Transverse colon (tissue), 4 donors: ENCODE measurements at regions not wholly inside any gene's neighbourhood (a gene's known extent, or its start where the extent isn't known, plus 50 kb on each side); places are given as distances from the start of the nearest gene placed in this dataset.

Experiments used
- EP300 ChIP-seq: sonication (generic); formaldehyde crosslinking; IDR thresholded peaks from one replicate; pipeline ENCODE4 v1.6.1; 2017; ENCODE audit warnings: antibody characterized with exemption, low read depth
- POLR2A ChIP-seq: fragments of 450-650 bp; IDR thresholded peaks from one replicate; pipeline ENCODE4 v1.6.1; 2016; ENCODE audit warnings: antibody characterized with exemption, mild to moderate bottlenecking, moderate library complexity
- POLR2AphosphoS5 ChIP-seq, 3 donors: sonication (generic); formaldehyde crosslinking; IDR thresholded peaks; one replicate each; pipeline ENCODE4 v1.6.1; 2016; ENCODE audit warnings: antibody characterized with exemption in 3 of 3
- TF ChIP-seq, protein P1 (sequence below), 5 experiments: fragments of 200-600 bp in 3 of 5; fragments of 450-650 bp in 2 of 5; sonication (generic) in 3 of 5; IDR thresholded peaks; 1 replicate in 2 of 5; 2 replicates in 3 of 5; pipeline ENCODE4 v1.5.1; 2016 to 2017; ENCODE audit warnings: antibody characterized with exemption in 5 of 5, inconsistent platforms in 3 of 5, mild to moderate bottlenecking in 2 of 5, moderate library complexity in 1 of 5

DNA sequence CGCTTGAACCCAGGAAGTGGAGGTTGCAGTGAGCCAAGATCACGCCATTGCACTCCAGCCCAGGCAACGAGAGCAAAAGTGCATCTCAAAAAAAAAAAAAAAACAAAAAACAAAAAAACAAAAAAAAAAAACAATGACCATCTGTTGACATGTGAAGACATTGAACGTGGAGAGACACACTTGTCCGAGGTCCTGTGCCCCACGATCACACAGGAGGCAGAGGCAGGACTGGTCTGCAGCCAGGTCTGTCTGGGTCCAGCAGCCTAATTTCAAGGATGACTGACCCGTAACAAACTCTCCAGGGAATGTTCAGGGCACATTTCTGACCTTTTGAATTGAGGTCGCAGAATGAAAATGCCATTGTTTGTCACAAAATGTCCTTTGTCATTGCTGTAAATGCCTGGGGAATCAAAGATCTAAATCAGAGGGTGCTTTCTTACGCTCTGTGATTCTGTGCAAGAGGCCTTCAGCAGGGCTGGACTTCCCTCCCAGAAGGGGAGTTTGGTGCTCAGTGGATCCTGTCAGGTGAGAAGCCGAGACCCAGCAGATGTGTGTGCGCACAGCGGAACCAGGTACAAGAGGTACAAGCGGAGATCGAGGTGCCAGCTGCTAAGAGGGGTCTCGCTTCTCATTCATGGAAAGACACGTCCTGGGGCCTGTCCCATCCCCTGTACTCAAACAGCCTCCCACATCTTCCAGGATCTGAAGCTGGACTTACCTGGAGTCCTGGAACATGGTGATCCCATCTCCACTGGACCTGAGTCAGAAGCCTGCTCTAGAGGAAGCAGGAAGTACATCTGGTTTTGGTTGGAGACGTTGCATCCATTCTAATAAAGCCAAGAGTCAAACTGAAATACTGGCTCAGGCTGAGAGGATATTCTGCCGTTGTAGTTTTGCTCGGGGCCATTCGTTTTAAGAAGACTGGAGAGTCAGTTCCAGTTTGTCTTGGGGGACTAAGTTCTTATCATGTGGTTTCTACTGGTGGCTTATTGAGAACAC is 95.8 kb downstream of the IRF8 start:
- TF ChIP-seq, protein P1, sequence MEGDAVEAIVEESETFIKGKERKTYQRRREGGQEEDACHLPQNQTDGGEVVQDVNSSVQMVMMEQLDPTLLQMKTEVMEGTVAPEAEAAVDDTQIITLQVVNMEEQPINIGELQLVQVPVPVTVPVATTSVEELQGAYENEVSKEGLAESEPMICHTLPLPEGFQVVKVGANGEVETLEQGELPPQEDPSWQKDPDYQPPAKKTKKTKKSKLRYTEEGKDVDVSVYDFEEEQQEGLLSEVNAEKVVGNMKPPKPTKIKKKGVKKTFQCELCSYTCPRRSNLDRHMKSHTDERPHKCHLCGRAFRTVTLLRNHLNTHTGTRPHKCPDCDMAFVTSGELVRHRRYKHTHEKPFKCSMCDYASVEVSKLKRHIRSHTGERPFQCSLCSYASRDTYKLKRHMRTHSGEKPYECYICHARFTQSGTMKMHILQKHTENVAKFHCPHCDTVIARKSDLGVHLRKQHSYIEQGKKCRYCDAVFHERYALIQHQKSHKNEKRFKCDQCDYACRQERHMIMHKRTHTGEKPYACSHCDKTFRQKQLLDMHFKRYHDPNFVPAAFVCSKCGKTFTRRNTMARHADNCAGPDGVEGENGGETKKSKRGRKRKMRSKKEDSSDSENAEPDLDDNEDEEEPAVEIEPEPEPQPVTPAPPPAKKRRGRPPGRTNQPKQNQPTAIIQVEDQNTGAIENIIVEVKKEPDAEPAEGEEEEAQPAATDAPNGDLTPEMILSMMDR (IDR thresholded peaks at IDR 0.05) = no peak
- TF ChIP-seq EP300 (no peak), POLR2AphosphoS5 (IDR thresholded peaks at IDR 0.05) (no peak), POLR2A (no peak)
